ENCODE measurements at regions not wholly inside any gene's neighbourhood (a gene's known extent, or its start where the extent isn't known, plus 50 kb on each side); places are given as distances from the start of the nearest gene placed in this dataset.

DNA sequence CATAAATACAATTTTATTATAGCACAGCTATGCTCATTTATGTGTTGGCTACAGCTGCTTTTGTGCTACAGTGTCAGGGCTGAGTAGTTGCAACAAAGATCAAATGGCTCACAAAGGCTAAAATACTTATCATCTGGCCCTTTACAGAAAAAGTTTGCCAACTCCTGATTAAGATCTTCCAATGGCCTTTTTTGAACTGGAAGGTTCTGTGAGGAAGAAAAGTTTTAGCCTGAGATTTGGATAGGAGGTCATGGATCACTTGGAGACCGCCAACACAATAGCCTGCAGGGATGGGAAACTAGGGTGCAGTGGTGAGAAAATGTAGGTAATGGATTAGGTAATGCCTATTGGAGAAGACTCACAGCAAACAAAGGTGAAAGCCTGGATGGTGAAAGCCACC is 169.8 kb downstream of the NOC3L start:
- no peak for DNase-seq (ENCODE audit: low read depth, low spot score)

DNA sequence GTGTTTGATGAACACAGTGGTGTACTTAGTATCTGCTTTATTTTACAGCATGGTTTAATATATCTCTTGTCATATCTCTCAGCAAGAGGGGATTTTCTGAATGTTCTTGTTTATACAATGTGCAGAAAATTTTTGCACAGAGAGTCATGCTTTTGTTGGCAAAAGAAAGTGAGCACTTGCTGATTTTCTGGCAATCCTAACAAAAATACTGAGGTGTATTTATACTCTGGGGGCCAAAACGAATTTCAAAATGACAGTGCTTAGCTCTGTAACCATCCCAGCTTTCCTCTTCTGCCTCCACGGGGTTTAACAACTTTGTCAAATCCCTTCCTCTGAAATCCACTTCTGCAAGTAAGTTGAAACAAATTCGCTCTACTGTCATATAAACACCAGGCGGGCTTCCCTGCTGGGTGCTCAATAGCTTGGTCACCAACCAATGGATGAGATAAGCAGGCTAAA is 169.2 kb downstream of the NOC3L start:
- no peak for DNase-seq (ENCODE audit: low read depth, low spot score)

DNA sequence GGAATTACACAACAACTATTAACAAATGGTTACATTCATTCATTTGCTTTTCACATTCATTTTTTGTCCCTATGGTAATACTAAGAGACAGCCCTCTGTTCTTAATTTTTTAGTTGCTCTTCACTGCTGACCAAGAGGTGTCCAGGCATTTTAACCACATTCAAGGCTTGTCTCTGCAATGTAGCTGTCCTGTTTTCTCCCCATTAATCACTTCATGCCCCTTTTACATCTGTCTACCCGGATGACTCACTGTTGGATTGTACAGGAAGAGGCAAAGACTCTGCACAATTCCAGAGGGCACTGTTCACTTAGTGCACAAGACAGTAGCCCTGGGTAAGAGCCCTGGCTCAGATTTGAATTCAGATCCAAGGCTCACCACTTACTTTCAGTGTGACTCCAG is 168.5 kb downstream of the NOC3L start:
- peak; percentile 10 for DNase-seq (ENCODE audit: low read depth, low spot score)

DNA sequence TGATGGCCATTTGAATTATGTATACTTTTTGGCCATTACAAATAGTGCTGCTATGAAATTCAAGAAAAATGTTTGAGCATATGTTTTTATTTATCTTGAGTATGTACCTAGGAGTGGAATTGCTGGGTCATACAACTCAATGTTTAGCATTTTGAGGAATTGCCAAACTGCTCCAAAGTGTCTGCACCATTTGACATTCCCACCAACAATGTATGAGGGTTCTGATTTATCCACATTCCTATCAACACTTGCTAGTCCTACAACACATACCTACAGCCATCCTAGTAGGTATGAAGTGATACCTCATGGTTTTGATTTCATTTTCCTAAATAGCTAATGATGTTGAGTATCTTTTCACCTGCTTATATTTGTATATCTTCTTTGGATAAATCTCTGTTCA is 165.5 kb downstream of the NOC3L start:
- DNase-seq (ENCODE audit: low read depth, low spot score) = no peak

DNA sequence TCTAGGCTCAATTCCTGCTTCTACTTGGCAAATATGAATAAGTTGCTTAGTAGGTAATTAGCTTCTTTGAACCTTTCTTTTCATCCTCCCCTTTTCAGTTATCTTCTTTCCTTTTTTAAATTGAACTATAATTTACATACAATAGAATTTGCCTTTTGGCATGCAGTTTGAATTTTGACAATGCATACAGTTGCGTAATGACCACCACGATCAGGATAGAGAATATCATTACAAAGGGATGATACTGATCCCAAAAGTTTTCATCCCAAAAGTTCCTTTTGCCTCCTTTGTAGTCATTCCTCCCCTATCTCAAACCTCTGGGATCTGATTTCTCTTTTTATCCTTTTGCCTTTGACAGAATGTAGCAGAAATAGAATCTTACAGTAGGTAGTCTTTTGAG is 164.4 kb downstream of the NOC3L start:
- no peak for DNase-seq (ENCODE audit: low read depth, low spot score)

DNA sequence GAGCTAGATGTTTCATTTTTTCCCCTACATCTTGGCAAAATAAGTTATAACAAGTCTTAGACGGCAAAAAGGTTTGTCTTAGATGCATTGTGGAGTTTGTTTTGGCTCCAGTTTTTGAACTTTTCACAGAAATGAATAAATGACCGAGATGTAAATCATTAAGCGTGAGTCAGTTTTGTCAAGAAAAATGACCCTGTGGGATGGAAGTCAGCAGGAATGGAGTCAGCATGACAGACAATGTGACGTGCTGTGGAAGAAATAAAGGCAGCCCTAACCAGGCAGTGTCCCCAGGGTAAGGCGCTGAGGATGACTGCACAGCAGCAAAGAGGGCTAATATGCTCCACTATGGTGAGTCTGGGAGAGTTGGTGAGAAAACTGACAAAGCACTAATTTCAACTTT is 163.2 kb downstream of the NOC3L start:
- no peak for DNase-seq (ENCODE audit: low read depth, low spot score)

DNA sequence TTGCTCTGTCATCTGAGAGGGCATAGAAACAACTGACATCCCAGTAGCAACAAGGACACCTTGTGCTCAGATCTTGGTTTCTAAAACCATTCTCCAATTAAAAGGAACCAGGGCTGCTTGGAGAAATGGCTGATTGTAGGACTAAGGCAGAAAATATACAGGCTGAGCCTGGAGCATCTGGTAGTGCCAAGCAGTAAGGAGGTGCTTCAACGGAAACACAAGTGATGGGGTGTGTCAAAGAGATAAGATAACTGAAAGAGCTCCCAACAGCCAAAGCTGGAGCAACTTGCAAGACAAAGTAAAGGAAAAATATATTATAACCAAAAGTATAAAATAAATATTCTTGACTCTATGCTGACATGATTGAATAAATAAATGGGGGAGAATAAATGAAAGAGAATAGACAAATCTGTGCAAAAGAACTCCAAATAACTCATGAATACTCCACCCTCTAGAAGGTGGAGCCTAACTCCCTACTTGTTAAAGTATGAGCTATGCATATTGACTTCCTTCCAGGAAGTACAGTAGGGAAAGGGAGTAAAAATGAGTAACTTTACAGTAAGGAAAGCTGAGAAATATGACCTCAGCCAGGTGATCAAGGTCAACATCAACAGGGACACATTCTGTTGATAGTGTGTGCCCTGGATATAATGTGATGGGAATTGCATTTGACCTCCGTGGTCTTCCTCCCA is 162.4 kb downstream of the NOC3L start:
- no peak for DNase-seq (ENCODE audit: low read depth, low spot score)

DNA sequence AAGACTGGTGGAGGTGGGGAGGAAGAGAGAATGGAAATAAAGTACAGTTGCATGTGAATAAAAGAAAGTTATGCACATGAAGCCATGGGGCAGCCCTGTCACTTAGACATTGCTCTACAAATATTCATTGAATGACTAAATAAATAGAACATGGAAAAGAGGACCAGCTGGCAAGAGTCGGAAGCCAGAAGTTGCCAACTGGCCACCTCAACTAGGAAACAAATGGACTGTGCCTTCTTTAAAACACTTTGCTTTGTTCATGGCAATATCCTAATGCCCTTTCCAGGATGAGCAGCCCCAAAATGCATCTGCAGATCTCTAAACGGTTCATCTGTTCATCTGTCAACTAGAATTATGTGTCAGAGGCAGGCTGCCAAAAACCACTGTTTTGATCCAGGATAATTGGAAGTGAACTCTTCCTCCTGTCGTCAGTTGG is 157.3 kb downstream of the NOC3L start:
- DNase-seq (ENCODE audit: low read depth, low spot score) = no peak

DNA sequence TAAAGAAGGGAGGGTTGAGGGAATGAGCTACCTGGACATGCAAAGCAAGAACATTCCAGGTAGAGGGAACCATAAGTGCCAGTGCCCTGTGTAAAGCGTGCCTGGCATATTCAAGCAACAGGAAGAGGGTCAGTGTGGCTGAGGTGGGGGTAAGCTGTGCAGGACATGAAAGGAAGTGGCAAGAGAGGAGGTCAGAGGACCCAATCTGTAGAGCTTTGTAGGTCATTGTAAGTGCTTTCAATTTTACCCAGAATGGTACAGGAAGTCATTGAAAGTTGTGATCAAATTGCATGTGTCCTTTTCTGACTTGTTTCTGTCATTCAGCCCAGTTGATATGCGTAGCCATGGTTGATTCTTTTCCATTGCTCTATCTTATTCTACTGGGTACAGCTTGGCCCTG is 156.6 kb downstream of the NOC3L start:
- no peak for DNase-seq (ENCODE audit: low read depth, low spot score)

DNA sequence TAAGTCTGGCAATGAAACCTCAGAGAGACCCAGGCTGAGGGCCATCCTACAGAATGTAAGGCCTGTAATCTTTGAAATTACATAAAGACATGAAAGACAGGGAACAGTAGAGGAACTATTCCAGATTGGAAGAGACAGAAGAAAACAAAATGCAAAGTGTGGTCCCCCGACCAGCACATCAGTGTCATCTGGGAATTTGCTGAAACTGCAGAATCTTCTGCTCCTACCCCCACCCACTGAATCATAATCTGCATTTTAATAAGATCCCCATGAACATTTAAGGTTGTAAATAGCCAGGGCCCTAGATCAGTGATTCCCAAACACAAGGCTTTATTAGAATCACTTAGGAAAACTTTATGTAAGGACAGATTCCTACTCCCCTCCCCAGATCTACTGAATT is 154.4 kb downstream of the NOC3L start:
- DNase-seq (ENCODE audit: low read depth, low spot score) = no peak

DNA sequence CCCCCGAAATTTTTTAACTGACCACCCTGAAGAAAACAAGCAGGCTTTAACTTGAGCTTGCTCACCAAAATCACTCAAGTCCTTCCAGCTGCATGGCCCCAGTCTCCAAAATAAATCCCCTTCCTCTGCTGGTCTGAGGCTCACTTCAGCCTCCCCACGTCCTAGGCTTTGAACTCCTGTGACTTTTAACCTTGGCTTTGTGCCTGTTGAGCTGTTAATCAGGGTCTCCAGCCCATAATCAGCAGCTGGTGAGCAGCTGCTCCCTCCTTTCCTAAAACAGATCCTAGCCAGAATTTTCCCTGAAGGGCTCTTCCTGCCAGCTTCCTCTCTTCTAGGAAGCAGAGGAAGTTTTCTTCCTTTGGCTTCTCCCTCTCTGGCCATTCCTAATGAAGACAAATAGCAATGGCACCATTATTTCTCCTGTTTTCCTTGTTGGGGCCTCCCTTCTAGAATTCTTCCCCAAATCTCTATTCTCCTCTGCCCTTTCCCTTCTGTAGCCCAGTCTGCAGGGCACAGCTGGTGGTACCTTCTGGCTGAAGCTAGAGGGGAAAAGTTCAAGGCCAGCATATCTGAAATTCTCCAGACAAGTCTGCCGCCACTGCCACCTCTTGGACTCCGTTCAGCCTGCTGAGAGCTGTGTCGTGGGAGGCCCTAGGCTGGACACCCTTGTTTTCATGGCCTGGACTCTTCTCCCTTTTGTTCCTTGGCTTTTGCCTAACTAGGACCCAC is 152.1 kb downstream of the NOC3L start:
- DNase-seq (ENCODE audit: low read depth, low spot score) = no peak

DNA sequence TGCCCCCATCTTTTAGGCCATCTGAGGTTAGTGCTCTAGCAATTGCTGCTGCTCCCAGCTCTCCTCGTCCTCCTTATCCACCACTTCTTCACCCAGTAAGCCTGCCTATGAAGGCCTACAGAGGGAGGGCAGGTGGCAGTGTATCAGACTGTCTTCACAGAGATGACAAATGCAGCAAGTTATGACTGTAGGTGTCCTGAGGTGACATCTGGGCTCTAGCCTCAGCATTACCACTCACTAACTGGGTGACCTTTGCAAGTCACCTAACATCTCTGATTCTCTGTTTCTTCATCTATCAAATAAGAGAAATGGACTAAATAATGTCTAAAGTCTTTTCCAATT is 151.6 kb downstream of the NOC3L start:
- DNase-seq (ENCODE audit: low read depth, low spot score) = no peak

DNA sequence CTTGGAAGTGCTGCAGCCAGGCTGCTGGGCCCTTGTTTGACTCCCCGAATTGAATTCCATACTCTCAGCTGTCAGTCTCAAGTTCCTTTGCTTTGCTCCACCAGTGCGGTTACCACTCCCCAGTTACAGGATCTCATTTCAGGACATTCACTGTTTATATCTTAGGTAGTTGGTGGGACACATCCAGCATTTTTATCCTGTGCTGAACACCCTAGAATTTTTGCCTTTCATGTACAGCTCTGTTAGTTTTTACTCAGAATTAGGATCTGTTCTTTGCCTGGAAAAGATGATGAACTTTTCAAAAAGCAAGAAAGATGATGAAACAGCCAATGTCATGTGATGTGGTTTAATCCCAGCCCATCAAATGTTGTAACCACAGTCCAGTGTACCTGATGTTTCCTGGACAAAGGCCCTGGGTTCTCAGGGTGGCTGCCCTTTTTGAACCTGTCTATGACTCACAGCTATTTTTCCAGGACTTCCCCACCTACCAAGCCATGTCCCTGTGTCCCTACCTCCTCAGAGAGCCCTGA is 149.7 kb downstream of the NOC3L start:
- no peak for DNase-seq (ENCODE audit: low read depth, low spot score)

DNA sequence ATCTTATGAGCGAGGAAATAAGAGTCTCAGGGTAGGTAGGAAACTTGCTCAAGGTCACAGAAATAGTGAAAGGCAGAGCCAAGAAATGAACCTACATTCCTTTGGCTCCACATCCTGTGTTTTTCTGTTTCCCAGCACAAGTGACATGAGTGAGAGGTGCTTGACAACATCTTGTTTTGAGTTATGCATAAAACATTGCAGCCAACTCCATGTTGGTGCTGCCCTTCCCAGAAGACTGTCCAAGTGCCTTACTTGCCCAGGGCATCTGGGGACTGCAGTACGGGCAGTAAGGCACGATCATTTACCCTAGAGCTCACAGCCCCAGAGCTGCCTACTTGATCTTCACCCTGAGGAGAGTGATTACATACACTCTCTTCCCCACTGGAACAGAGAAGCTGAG is 148.8 kb downstream of the NOC3L start:
- no peak for DNase-seq (ENCODE audit: low read depth, low spot score)

DNA sequence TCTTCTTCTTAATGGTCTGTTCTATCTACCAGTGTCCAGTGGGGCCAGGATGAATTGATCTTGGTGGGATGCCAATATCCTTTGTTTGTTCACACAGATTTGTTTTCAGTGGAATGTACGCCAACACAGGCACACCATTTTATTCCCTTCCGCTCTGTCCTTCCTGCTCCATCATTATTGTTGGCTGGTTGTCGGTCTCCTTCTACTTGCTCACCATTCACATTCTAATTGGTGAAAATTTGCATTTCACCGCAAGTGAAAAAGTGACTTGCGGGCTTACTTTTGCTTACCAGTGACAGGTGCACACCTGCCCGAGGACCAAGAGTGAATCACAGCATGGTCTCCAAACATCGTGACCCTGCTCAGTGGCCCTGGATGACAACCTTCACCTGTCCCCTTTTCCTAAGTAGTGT is 148.3 kb downstream of the NOC3L start:
- no peak for DNase-seq (ENCODE audit: low read depth, low spot score)

DNA sequence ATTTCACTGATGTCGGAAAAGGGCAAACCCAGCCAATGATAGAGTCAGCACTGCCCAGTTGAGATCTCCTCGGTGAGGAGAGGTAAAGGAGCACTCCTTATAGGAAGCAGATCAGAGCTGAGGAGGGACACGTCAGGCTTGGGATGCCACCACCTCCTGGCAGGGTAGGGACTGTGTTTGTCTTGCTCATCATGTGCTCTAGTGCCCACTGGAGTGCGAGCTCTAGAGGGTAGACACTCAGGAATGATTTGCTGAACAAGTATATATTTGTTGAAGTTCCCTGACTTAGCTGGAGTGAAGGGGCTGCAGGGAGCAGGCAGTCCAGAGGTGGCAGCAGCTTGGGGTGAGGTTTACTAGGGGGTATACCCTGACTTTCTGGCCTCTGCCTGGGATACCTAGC is 146.5 kb downstream of the NOC3L start:
- DNase-seq (ENCODE audit: low read depth, low spot score) = no peak

DNA sequence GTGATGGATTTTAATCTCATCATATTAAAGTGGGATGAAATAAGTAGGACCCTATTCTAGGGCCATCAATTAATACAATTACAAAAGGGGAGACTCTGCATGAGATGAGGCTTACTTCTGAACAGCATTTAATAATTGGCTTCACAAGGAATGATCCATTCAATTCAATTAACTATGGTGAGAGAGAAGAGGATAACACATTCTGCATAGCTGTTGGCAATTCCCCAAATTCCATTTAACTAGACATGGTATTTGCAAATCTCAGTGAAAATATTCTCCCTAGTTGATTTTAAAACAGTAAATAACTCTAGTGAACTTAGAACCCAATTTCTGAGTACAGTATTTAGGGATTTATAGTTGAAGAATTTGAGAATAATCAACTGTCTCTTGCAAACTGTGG is 145.3 kb downstream of the NOC3L start:
- no peak for DNase-seq (ENCODE audit: low read depth, low spot score)

DNA sequence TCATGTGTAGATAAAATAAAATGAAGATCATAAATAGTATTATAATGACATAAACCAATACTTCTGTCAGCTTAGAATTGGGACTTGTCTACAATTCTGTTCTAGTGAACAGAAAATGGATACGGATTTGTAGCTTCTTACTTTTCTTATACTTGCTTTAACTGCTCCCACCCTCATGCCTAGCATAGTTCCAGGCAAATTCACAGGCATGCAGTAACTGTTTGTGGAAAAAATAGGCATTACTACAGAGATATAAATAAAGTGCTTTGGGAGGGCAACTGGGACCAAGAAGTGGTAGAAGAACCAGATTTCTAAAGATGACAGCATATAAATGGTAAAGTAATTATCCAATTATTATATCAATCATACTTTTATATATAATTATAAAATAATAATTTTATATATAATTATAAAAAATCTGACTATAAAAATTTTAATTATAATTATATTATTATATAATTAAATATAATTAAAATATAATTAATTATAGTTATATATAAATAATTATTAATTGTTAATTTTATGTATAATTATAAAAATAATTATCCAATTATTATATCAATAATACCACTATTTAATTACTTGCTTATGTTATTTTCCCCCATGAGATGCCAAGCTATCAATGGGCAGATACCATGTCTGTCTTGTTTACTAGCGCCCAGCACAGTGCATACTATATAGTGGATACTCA is 144.1 kb downstream of the NOC3L start:
- DNase-seq (ENCODE audit: low read depth, low spot score) = no peak

DNA sequence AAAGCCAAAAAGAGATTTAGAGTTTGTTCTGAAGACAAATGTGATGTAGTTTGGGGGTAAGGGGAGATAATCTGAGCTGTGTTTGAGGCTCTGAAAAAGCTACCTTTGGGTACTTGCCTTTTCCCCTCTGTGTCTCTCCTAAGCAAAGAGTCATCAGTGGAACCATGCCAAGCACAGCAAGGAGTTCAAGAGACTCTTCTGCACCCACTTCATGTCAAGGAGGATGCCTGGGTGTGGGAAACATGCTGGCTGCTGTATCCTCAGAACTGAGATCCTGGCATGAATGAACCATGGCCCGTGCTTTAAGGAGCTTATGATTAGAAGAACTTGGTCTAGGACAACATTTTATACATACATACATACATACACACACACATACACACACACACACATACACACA is 142.9 kb downstream of the NOC3L start:
- no peak for DNase-seq (ENCODE audit: low read depth, low spot score)

DNA sequence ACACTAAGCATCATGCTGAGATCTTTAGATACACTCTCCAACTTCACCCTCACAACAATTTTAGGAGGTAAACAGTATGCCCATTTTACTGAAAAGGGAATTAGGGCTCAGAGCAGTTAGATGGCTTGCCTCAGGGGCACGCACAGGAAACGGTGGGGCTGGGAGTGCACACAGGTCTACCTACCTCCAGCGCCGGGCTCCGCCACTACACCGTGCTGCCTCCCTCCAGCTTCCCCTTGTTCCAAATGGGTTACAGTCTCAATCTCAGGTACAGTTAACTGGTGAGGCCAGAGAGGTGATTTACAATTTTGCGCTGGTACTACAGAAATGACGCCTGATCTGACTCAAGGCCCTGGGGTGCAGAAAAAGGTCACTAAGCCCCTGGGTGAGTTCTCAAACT is 142.0 kb downstream of the NOC3L start:
- no peak for DNase-seq (ENCODE audit: low read depth, low spot score)

DNA sequence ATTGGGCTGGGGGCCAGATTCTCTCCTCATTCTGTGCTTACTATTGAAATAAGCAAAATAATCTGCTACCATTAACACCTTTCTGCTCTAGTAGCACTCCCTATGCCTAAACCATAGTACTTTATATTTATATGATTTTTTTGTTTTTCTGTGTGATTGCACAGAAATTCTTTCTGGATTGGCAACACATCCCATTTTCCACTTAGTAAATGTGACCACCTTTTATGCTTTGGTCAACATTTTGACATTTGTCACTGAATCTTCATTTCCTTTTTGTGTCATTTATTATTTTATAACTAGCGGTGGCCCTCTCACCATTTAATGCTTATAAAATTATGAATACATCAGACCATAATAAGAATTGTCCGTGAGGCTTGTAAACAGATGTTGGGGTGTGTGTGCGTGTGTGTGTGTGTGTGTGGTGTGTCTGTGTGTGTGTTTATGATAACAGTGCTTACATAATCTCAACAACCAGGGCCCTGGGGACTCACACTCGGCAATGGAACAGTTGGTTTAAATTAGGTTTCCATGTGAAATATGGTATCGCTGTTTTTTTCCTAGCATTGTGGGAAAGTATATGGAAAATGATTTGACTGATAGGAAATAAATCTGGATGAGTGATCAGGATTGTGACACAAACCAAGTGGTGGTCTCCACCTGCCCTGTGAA is 138.9 kb downstream of the NOC3L start:
- DNase-seq (ENCODE audit: low read depth, low spot score) = no peak

DNA sequence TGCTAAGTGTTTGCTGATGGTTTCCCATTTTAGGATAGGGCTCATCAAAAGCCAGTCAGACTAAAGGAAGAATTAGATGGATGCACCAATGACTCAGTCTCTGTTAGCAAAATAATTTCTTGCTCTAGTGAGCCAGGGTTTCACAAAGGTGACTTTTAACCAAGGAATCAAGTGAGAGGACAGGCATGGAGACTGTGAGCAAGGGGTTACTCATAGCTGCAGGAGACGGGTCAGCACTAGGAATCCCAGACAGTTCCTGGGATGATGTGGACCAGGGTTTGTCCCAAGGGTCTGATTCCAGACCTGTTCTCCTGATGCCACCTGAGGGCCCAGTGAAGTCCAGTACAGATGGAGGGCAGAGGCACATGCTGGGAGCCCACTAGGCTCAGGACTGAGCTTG is 138.1 kb downstream of the NOC3L start:
- no peak for DNase-seq (ENCODE audit: low read depth, low spot score)
